GM21360 (cell line): ENCODE measurements at regions not wholly inside any gene's neighbourhood (a gene's known extent, or its start where the extent isn't known, plus 50 kb on each side); places are given as distances from the start of the nearest gene placed in this dataset.

Source experiments
- ATAC-seq: cut with Tn5 transposase; IDR thresholded peaks from one replicate; pipeline ENCODE4 v1.9.1; 2021; ENCODE audit warnings: mild to moderate bottlenecking, moderate library complexity; ENCODE audit not compliant: unreplicated experiment

GRCh38 chr20:22908944-22909343, 126.2 kb upstream of the SSTR4 start:
- ATAC-seq: no peak

GRCh38 chr20:22909436-22909835, 125.7 kb upstream of the SSTR4 start:
- no peak for ATAC-seq

GRCh38 chr20:22910287-22910852, 124.7 kb upstream of the SSTR4 start:
- no peak for ATAC-seq

GRCh38 chr20:22914291-22914690, 120.8 kb upstream of the SSTR4 start:
- no peak for ATAC-seq

- ATAC-seq: no peak
These were observed 119.6 kb upstream of the SSTR4 start for GRCh38 chr20:22915512-22915911.

GRCh38 chr20:22916021-22916842, 118.9 kb upstream of the SSTR4 start:
- ATAC-seq: no peak

GRCh38 chr20:22918286-22918983, 116.7 kb upstream of the SSTR4 start:
- no peak for ATAC-seq

GRCh38 chr20:22920898-22921297, 114.2 kb upstream of the SSTR4 start:
- no peak for ATAC-seq

GRCh38 chr20:22921595-22922421, 113.3 kb upstream of the SSTR4 start:
- ATAC-seq: no peak

GRCh38 chr20:22922987-22923386, 112.1 kb upstream of the SSTR4 start:
- ATAC-seq: no peak

- ATAC-seq: no peak
These were observed 110.9 kb upstream of the SSTR4 start for GRCh38 chr20:22924046-22924737.

GRCh38 chr20:22924949-22925612, 110.0 kb upstream of the SSTR4 start:
- no peak for ATAC-seq

- ATAC-seq: no peak
These were observed 109.5 kb upstream of the SSTR4 start for GRCh38 chr20:22925613-22925983.

- ATAC-seq: no peak
These were observed 107.6 kb upstream of the SSTR4 start for GRCh38 chr20:22927537-22927936.

- ATAC-seq: no peak
These were observed 106.4 kb upstream of the SSTR4 start for GRCh38 chr20:22928679-22929078.

GRCh38 chr20:22929661-22930060, 105.5 kb upstream of the SSTR4 start:
- no peak for ATAC-seq

GRCh38 chr20:22931653-22932608, 103.2 kb upstream of the SSTR4 start:
- no peak for ATAC-seq

GRCh38 chr20:22939181-22939580, 95.9 kb upstream of the SSTR4 start:
- no peak for ATAC-seq

GRCh38 chr20:22940350-22940749, 94.8 kb upstream of the SSTR4 start:
- no peak for ATAC-seq
